GM21360 (cell line): ENCODE measurements at regions not wholly inside any gene's neighbourhood (a gene's known extent, or its start where the extent isn't known, plus 50 kb on each side); places are given as distances from the start of the nearest gene placed in this dataset.
A peak's percentile ranks its signal among the peaks of the same experiment; 100 is the strongest.
"Not testable (repeated sequence)": the region's sequence is repeated elsewhere in the genome, so short reads cannot be mapped to it uniquely, and the experiment has no call there.

Source experiments
- ATAC-seq: cut with Tn5 transposase; IDR thresholded peaks from one replicate; pipeline ENCODE4 v1.9.1; 2021; ENCODE audit warnings: mild to moderate bottlenecking, moderate library complexity; ENCODE audit not compliant: unreplicated experiment

GRCh38 chr2:36168115-36168514 is 187.5 kb upstream of the CRIM1 start:
- ATAC-seq, result no peak

GRCh38 chr2:36165132-36165531 is 190.4 kb upstream of the CRIM1 start:
- no peak for ATAC-seq

- no peak for ATAC-seq
Observed at GRCh38 chr2:36163520-36164254, 191.9 kb upstream of the CRIM1 start.

GRCh38 chr2:36157093-36157492 is 198.5 kb upstream of the CRIM1 start:
- not testable (repeated sequence) for ATAC-seq

GRCh38 chr2:36147670-36148390 is 207.7 kb upstream of the CRIM1 start:
- ATAC-seq, result peak; percentile 94

- ATAC-seq, result no peak
Observed at GRCh38 chr2:36146765-36147164, 208.8 kb upstream of the CRIM1 start.

- ATAC-seq, result no peak
Observed at GRCh38 chr2:36140391-36140790, 215.2 kb upstream of the CRIM1 start.

- no peak for ATAC-seq
Observed at GRCh38 chr2:36137612-36138011, 218.0 kb upstream of the CRIM1 start.

GRCh38 chr2:36134281-36134680 is 221.3 kb upstream of the CRIM1 start:
- no peak for ATAC-seq

- ATAC-seq, result no peak
Observed at GRCh38 chr2:36128359-36128758, 227.2 kb upstream of the CRIM1 start.

- ATAC-seq, result no peak
Observed at GRCh38 chr2:36125702-36126101, 229.9 kb upstream of the CRIM1 start.

- no peak for ATAC-seq
Observed at GRCh38 chr2:36123995-36124394, 231.6 kb upstream of the CRIM1 start.

- ATAC-seq, result no peak
Observed at GRCh38 chr2:36097022-36097421, 258.6 kb upstream of the CRIM1 start.

GRCh38 chr2:36091844-36092741 is 263.5 kb upstream of the CRIM1 start:
- not testable (repeated sequence) for ATAC-seq

GRCh38 chr2:36088716-36089328 is 266.8 kb upstream of the CRIM1 start:
- no peak for ATAC-seq

- no peak for ATAC-seq
Observed at GRCh38 chr2:36087344-36087743, 268.2 kb upstream of the CRIM1 start.

- no peak for ATAC-seq
Observed at GRCh38 chr2:36079793-36080192, 275.8 kb upstream of the CRIM1 start.

GRCh38 chr2:36074008-36074407 is 281.6 kb upstream of the CRIM1 start:
- no peak for ATAC-seq

GRCh38 chr2:36071698-36072097 is 283.9 kb upstream of the CRIM1 start:
- ATAC-seq, result no peak

- no peak for ATAC-seq
Observed at GRCh38 chr2:36069074-36069473, 286.5 kb upstream of the CRIM1 start.

GRCh38 chr2:36068086-36068485 is 287.5 kb upstream of the CRIM1 start:
- ATAC-seq, result no peak
